KOPT-K1 (cell line): ENCODE measurements at regions not wholly inside any gene's neighbourhood (a gene's known extent, or its start where the extent isn't known, plus 50 kb on each side); places are given as distances from the start of the nearest gene placed in this dataset.
"Not testable (repeated sequence)": the region's sequence is repeated elsewhere in the genome, so short reads cannot be mapped to it uniquely, and the experiment has no call there.

ENCODE experiments used
- H3K27ac ChIP-seq: fragments of 200-600 bp; sonication (generic); 2 replicates; pipeline ENCODE4 v1.5.1; 2016; ENCODE audit warnings: antibody characterized with exemption, mild to moderate bottlenecking, low read depth, low read length; ENCODE audit not compliant: poor library complexity, severe bottlenecking
- H3K36me3 ChIP-seq: fragments of 200-600 bp; sonication (generic); 2 replicates; pipeline ENCODE4 v1.5.1; 2017; ENCODE audit warnings: antibody characterized with exemption, mild to moderate bottlenecking, low read length, moderate library complexity; ENCODE audit not compliant: insufficient read depth
- H3K9me3 ChIP-seq: fragments of 200-600 bp; sonication (generic); 2 replicates; pipeline ENCODE4 v1.5.1; 2017; ENCODE audit warnings: antibody characterized with exemption, low read length, mild to moderate bottlenecking; ENCODE audit not compliant: insufficient read depth, poor library complexity, severe bottlenecking

- H3K36me3 ChIP-seq: no peaks in the 10 kb centered on the region
- no peaks in the 10 kb centered on the region for H3K9me3 ChIP-seq
- H3K27ac ChIP-seq: no peak overlapping the region
Observed at GRCh38 chr3:28139288-28139687, 102.1 kb upstream of the CMC1 start.

- H3K36me3 ChIP-seq: no peaks in the 10 kb centered on the region
- no peak overlapping the region for H3K27ac ChIP-seq
Observed at GRCh38 chr3:28139967-28140634, 101.3 kb upstream of the CMC1 start.

DNA sequence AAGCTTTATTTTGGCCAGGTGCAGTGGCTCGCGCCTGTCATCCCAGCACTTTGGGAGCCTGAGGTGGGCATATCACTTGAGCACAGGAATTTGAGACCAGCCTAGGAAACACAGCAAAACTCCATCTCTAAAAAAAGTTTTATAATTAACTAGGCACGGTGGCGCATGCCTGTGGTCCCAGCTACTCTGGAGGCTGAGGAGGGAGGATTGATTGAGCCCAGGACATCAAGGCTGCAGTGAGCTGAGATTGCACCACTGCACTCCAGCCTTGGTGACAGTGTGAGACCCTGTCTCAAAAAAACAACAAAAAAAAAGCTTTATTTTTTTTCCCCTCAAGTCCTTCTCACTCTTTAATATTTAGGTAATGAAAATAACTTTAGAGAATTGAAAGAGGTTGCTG, 100.8 kb upstream of the CMC1 start:
- no peak overlapping the region for H3K27ac ChIP-seq

More at GRCh38 chr3:28139967-28140634, 101.3 kb upstream of the CMC1 start:
- H3K9me3 ChIP-seq: no peaks in the 10 kb centered on the region

GRCh38 chr3:28149960-28150359, 91.5 kb upstream of the CMC1 start:
- Histone ChIP-seq H3K27ac (no peak overlapping the region), H3K9me3 (peaks cover 16% of the 10 kb centered on the region), H3K36me3 (no peaks in the 10 kb centered on the region)

More for the DNA sequence above, 100.8 kb upstream of the CMC1 start:
- no peaks in the 10 kb centered on the region for H3K36me3 ChIP-seq
- no peaks in the 10 kb centered on the region for H3K9me3 ChIP-seq

- H3K27ac ChIP-seq: no peak overlapping the region
- peaks cover 16% of the 10 kb centered on the region for H3K9me3 ChIP-seq
- H3K36me3 ChIP-seq: no peaks in the 10 kb centered on the region
Observed at GRCh38 chr3:28150465-28151206, 90.8 kb upstream of the CMC1 start.

DNA sequence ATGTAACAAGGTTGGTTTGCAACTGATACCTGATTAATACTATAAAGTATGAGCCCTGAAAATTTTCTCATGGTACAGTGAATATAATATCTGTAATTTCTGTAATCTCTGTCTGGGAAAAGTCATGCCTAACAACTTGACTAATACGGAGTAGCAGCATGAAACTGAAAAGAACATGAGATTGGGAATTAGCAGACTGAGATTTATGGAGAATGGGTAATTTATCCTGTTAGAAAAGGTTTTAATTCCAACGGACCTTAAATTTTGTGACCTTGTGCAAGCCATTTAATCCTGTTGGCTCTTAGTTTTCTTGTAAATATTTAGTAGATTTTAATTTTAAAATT, 90.2 kb upstream of the CMC1 start:
- Histone ChIP-seq H3K9me3 (peaks cover 16% of the 10 kb centered on the region), H3K27ac (no peak overlapping the region), H3K36me3 (no peaks in the 10 kb centered on the region)

GRCh38 chr3:28151608-28152228, 89.7 kb upstream of the CMC1 start:
- peak overlapping the region; percentile 50 for H3K27ac ChIP-seq
- H3K36me3 ChIP-seq: no peaks in the 10 kb centered on the region
- peaks cover 16% of the 10 kb centered on the region for H3K9me3 ChIP-seq

DNA sequence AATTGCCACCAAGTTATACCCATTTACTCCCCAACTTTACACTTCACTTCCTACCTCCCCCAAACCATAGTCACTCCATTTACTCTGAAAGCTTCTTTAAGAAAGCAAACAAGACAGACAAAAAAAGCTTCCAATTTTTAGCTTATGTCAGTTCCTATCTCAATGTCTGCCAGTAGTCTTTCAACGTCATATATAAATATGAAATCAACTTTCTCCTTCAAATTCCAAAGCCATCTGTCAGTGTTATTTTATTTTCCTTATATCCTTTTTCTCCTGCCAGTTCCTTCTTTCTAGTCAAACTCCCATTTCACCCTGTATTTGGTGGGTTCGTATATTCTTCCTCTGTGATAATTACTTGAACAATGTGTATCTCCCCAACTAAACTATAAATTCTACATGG, 85.8 kb upstream of the CMC1 start:
- H3K36me3 ChIP-seq: no peaks in the 10 kb centered on the region
- no peak overlapping the region for H3K27ac ChIP-seq
- peaks cover 32% of the 10 kb centered on the region for H3K9me3 ChIP-seq

- not testable (repeated sequence) for H3K27ac ChIP-seq, H3K36me3 ChIP-seq
- H3K9me3 ChIP-seq: peaks cover 32% of the 10 kb centered on the region
Observed at GRCh38 chr3:28156599-28156998, 84.8 kb upstream of the CMC1 start.

DNA sequence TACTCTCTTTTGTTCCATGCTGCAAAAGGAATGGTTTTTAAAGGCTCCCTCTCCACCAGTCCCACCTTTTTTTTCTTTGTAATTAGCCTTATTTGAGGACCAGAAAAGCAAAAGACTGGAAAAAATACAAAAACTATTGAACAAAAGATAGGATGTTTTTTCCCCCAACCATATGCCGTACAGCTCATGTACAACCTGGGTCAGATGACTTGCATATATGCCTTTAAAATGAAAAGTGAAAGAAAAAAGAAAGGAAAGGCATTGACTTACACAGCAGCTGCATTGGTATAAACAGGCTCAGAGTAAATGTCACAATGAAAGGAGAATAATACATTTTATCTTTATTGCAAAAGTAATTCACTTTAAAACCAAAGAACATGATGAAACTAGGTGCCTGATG, 69.5 kb upstream of the CMC1 start:
- Histone ChIP-seq H3K36me3 (no peaks in the 10 kb centered on the region), H3K9me3 (no peaks in the 10 kb centered on the region), H3K27ac (peak overlapping the region; percentile 55)

- peak overlapping the region; percentile 55 for H3K27ac ChIP-seq
- no peaks in the 10 kb centered on the region for H3K9me3 ChIP-seq
- no peaks in the 10 kb centered on the region for H3K36me3 ChIP-seq
Observed at GRCh38 chr3:28172748-28173147, 68.7 kb upstream of the CMC1 start.

DNA sequence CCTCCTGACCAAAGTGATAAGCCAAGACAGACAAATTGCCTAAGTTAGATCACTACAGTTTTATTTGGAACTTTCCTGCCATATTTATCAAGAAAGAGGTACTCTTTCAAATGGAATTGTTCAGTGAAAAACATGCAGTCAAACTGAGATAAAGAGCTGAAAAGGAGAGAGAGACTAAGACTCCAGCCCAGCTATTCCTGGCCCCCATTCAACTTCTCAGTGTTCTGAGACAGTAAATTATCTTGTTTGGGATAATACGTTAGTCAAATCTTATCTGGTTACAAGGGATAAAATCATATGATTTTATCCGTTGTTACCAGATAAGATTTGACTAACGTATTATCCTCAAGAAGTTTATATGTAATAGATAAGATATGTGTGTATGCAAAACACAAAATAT, 67.6 kb upstream of the CMC1 start:
- H3K9me3 ChIP-seq: no peaks in the 10 kb centered on the region
- H3K36me3 ChIP-seq: no peaks in the 10 kb centered on the region
- H3K27ac ChIP-seq: no peak overlapping the region

DNA sequence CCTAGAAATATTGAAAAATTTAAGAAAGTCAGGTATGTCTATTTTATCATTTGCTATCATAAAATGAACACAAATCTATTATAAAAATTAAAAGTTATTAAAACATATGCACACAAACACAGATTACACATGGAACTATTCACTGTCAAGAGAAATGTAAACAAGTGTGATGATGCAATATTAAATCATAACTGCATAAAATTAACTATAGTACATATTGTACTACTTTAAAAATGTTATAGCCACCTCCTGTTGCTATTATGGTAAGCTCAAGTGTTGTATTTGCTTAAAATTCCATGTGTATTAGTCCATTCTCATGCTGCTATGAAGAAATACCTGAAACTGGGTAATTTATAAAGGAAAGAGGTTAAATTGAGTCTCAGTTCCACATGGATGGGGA, 54.7 kb upstream of the CMC1 start:
- Histone ChIP-seq H3K36me3 (no peaks in the 10 kb centered on the region), H3K27ac (no peak overlapping the region), H3K9me3 (no peaks in the 10 kb centered on the region)

GRCh38 chr3:28188686-28189085, 52.7 kb upstream of the CMC1 start:
- no peaks in the 10 kb centered on the region for H3K9me3 ChIP-seq
- no peaks in the 10 kb centered on the region for H3K36me3 ChIP-seq
- H3K27ac ChIP-seq: no peak overlapping the region

DNA sequence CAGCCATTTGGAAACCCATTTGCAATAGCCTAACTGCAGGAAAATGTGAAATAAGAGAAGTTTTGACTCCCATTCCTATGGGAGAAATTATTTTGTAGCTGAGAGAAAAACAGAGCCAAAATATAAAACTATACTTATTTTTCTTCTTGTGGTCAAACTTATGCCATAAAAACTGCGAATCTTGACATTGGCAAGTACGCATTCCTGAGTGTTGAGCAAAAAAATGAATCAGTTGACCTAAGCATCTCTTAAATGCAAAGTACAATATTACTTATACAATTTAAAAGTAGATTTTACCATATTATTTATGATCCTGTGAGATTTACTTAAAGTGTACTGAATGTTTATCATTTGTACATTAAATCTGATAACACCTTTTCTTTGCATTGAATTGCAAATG, 50.1 kb upstream of the CMC1 start:
- Histone ChIP-seq H3K27ac (no peak overlapping the region), H3K9me3 (no peaks in the 10 kb centered on the region), H3K36me3 (no peaks in the 10 kb centered on the region)
